ENCODE measurements at regions not wholly inside any gene's neighbourhood (a gene's known extent, or its start where the extent isn't known, plus 50 kb on each side); places are given as distances from the start of the nearest gene placed in this dataset.

- Histone ChIP-seq H3K27ac (ENCODE audit: low read length) (no peak overlapping the region), H2AFZ (ENCODE audit: low read depth, low read length) (no peak overlapping the region), H3K27me3 (ENCODE audit: insufficient read depth, low read depth, low read length) (no peaks in the 10 kb centered on the region), H3F3A (ENCODE audit: insufficient read depth, low read length, poor library complexity, severe bottlenecking) (no peaks in the 10 kb centered on the region), H3K36me3 (ENCODE audit: insufficient read depth, low read length) (no peaks in the 10 kb centered on the region), H3K9me2 (ENCODE audit: insufficient read depth, low read length) (no peaks in the 10 kb centered on the region), H3K4me3 (ENCODE audit: low read length) (no peak overlapping the region), H3K9ac (ENCODE audit: low read length) (no peak overlapping the region), H3K79me2 (replicated peaks; ENCODE audit: insufficient read depth, low read length) (no peaks in the 10 kb centered on the region), H3K9me3 (ENCODE audit: low read length) (no peaks in the 10 kb centered on the region), H4K20me1 (ENCODE audit: insufficient read depth) (no peaks in the 10 kb centered on the region), H3K4me2 (ENCODE audit: low read length) (no peak overlapping the region)
- TF ChIP-seq REST (IDR thresholded peaks at IDR 0.05; ENCODE audit: borderline replicate concordance) (no peak), SMC3 (conservative IDR thresholded peaks at IDR 0.05; ENCODE audit: poor library complexity) (no peak), RAD21 (conservative IDR thresholded peaks at IDR 0.05) (no peak), EP300 (conservative IDR thresholded peaks at IDR 0.05; ENCODE audit: poor library complexity, severe bottlenecking) (no peak), POLR2AphosphoS5 (IDR thresholded peaks at IDR 0.05) (no peak), TAF1 (IDR thresholded peaks at IDR 0.05; ENCODE audit: low read depth) (no peak), EZH2 (IDR thresholded peaks at IDR 0.05; ENCODE audit: borderline replicate concordance, insufficient read depth, low read length, poor library complexity, severe bottlenecking) (no peak), MXI1 (conservative IDR thresholded peaks at IDR 0.05; ENCODE audit: poor library complexity, severe bottlenecking) (no peak), CTCF (IDR thresholded peaks at IDR 0.05; ENCODE audit: poor library complexity, severe bottlenecking) (no peak)
Measured at GRCh38 chr2:71948781-71949536, 198.7 kb downstream of the CYP26B1 start.

- H2AFZ ChIP-seq (ENCODE audit: low read depth, low read length), result no peak overlapping the region
- H3K9me3 ChIP-seq (ENCODE audit: low read length), result no peaks in the 10 kb centered on the region
- no peaks in the 10 kb centered on the region for H3K9me2 ChIP-seq (ENCODE audit: insufficient read depth, low read length)
- H3K4me3 ChIP-seq (ENCODE audit: low read length), result no peak overlapping the region
- no peaks in the 10 kb centered on the region for H3K79me2 ChIP-seq (replicated peaks; ENCODE audit: insufficient read depth, low read length)
- no peak overlapping the region for H3K9ac ChIP-seq (ENCODE audit: low read length)
- no peaks in the 10 kb centered on the region for H3F3A ChIP-seq (ENCODE audit: insufficient read depth, low read length, poor library complexity, severe bottlenecking)
- no peak overlapping the region for H3K4me2 ChIP-seq (ENCODE audit: low read length)
- no peaks in the 10 kb centered on the region for H3K36me3 ChIP-seq (ENCODE audit: insufficient read depth, low read length)
- H3K27me3 ChIP-seq (ENCODE audit: insufficient read depth, low read depth, low read length), result no peaks in the 10 kb centered on the region
- H3K27ac ChIP-seq (ENCODE audit: low read length), result no peak overlapping the region
- no peaks in the 10 kb centered on the region for H4K20me1 ChIP-seq (ENCODE audit: insufficient read depth)
- TF ChIP-seq RAD21 (conservative IDR thresholded peaks at IDR 0.05) (no peak), MXI1 (conservative IDR thresholded peaks at IDR 0.05; ENCODE audit: poor library complexity, severe bottlenecking) (no peak), CTCF (IDR thresholded peaks at IDR 0.05; ENCODE audit: poor library complexity, severe bottlenecking) (no peak), POLR2AphosphoS5 (IDR thresholded peaks at IDR 0.05) (no peak), EP300 (conservative IDR thresholded peaks at IDR 0.05; ENCODE audit: poor library complexity, severe bottlenecking) (no peak), REST (IDR thresholded peaks at IDR 0.05; ENCODE audit: borderline replicate concordance) (no peak), SMC3 (conservative IDR thresholded peaks at IDR 0.05; ENCODE audit: poor library complexity) (no peak), TAF1 (IDR thresholded peaks at IDR 0.05; ENCODE audit: low read depth) (no peak), EZH2 (IDR thresholded peaks at IDR 0.05; ENCODE audit: borderline replicate concordance, insufficient read depth, low read length, poor library complexity, severe bottlenecking) (no peak)
Measured at GRCh38 chr2:71947809-71948208, 199.9 kb downstream of the CYP26B1 start.

Data from neural cell (in vitro differentiated cells).